Tibial nerve (tissue), 4 donors: ENCODE measurements at regions not wholly inside any gene's neighbourhood (a gene's known extent, or its start where the extent isn't known, plus 50 kb on each side); places are given as distances from the start of the nearest gene placed in this dataset.

Experiments
- DNase-seq, 2 donors: peaks; one replicate each; pipeline ENCODE4 v3.0.0-alpha.2; 2019; ENCODE audit warnings: low spot score in 2 of 2
- H3K27ac ChIP-seq, 4 donors: fragments of 200-600 bp; sonication (generic) in 3 of 4; one replicate each; pipeline ENCODE4 v1.5.1; 2017 to 2019; ENCODE audit warnings: mild to moderate bottlenecking in 1 of 4
- H3K27me3 ChIP-seq, 2 donors: fragments of 200-600 bp; sonication (generic) in 1 of 2; one replicate each; pipeline versions ENCODE4 v1.5.1 to v1.6.0; 2017 to 2019
- H3K36me3 ChIP-seq, 3 donors: fragments of 200-600 bp; sonication (generic); one replicate each; pipeline ENCODE4 v1.5.1; 2018 to 2019
- H3K4me1 ChIP-seq, 4 donors: fragments of 200-600 bp; sonication (generic) in 3 of 4; one replicate each; pipeline ENCODE4 v1.5.1; 2017 to 2019
- H3K4me3 ChIP-seq, 4 donors: fragments of 200-600 bp; sonication (generic) in 3 of 4; one replicate each; pipeline ENCODE4 v1.5.1; 2017 to 2019; ENCODE audit warnings: mild to moderate bottlenecking in 1 of 4, moderate library complexity in 1 of 4
- H3K9me3 ChIP-seq, 4 donors: fragments of 200-600 bp; sonication (generic) in 3 of 4; one replicate each; pipeline ENCODE4 v1.5.1; 2017 to 2019
- CTCF ChIP-seq, 5 experiments: fragments of 200-600 bp in 3 of 5; fragments of 450-650 bp in 2 of 5; sonication (generic) in 3 of 5; IDR thresholded peaks; one replicate each; pipeline ENCODE4 v1.5.1; 2016 to 2019; ENCODE audit warnings: antibody characterized with exemption in 5 of 5, mild to moderate bottlenecking in 3 of 5, moderate library complexity in 2 of 5
- EP300 ChIP-seq, 2 donors: sonication (generic); formaldehyde crosslinking; IDR thresholded peaks; one replicate each; pipeline ENCODE4 v1.6.1; 2017; ENCODE audit warnings: antibody characterized with exemption in 2 of 2, mild to moderate bottlenecking in 1 of 2
- POLR2A ChIP-seq, 2 donors: fragments of 450-650 bp; IDR thresholded peaks; one replicate each; pipeline ENCODE4 v1.6.1; 2017; ENCODE audit warnings: antibody characterized with exemption in 2 of 2, mild to moderate bottlenecking in 2 of 2, moderate library complexity in 2 of 2
- WGBS, 2 donors: methylation state at CpG; one replicate each; pipeline ENCODE4 v1.1.5; 2018; 5-methylcytosine and 5-hydroxymethylcytosine counted together

DNA sequence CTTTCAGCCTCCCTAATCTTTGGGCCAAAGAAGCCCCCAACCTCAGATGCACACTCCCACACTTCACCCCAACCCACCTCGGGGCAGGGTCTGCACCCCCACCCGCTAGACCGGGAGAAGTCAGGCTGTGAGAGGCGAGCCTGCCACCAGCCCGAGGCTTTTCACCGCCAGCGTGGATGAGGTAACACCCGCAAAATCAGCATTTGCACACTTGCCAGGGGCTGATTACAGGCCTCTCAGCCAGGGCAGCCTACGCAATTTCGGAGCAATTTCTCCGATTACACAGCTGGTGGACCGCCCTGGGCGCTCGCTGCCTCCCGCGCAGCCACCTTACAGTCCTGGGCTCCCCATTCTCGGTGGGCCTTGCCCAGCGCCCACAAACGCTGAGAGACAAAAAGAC is 68.5 kb downstream of the FOXD1 start:
- 31 to 40% methylated on average over 11 to 19 of the region's 19 CpGs for WGBS, 2 donors
- peaks cover 0 to 22% (median 5%) of the 10 kb centered on the region in 4 donors for H3K4me1 ChIP-seq
- H3K27me3 ChIP-seq = peaks cover 0 to 58% of the 10 kb centered on the region in 2 donors
- H3K4me3 ChIP-seq = no peak overlapping the region
- TF ChIP-seq EP300 (IDR thresholded peaks at IDR 0.05) = peak in 1 of 2 donors; percentile 18
- TF ChIP-seq POLR2A (IDR thresholded peaks at IDR 0.05) = no peak
- TF ChIP-seq CTCF (IDR thresholded peaks at IDR 0.05) = no peak
- H3K9me3 ChIP-seq = peaks cover 0 to 16% (median 7%) of the 10 kb centered on the region in 4 donors
- H3K36me3 ChIP-seq = peaks cover 0 to 2% (median 0%) of the 10 kb centered on the region in 3 donors
- no peak overlapping the region for H3K27ac ChIP-seq
- peak; percentile 23 to 34 for DNase-seq

DNA sequence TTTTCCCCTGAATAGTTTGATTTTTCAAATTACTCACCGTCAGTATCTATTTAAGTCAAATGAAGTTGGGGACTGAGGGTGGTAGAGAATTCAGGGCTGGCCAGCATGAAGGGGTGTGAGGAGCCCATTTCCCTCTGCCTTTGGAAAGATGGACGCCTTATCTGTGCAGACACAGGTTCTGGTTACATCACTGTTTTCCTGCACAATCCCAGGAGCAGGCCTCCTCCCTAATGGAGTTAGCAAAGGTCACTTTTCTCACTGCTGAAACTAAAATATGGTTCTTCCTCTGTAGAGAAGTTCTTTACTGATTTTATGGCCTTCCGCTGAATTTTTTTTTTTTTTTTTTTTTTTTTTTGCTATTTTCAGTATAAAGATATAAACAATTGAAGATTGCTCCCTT is 69.1 kb downstream of the FOXD1 start:
- Histone ChIP-seq H3K36me3 (no peaks in the 10 kb centered on the region), H3K27ac (no peak overlapping the region), H3K9me3 (peaks cover 0 to 10% (median 4%) of the 10 kb centered on the region in 4 donors), H3K4me3 (no peak overlapping the region), H3K4me1 (peaks cover 0 to 22% (median 5%) of the 10 kb centered on the region in 4 donors), H3K27me3 (peaks cover 0 to 58% of the 10 kb centered on the region in 2 donors)
- DNase-seq = no peak
- no peak for TF ChIP-seq CTCF (IDR thresholded peaks at IDR 0.05)
- TF ChIP-seq POLR2A (IDR thresholded peaks at IDR 0.05) = no peak
- no peak for TF ChIP-seq EP300 (IDR thresholded peaks at IDR 0.05)
- WGBS, 2 donors = 71 to 74% methylated on average over 3 of the region's 3 CpGs

- peaks cover 0 to 22% (median 5%) of the 10 kb centered on the region in 4 donors for H3K4me1 ChIP-seq
- 94 to 100% methylated on average over 1 of the region's 1 CpG for WGBS, 2 donors
- H3K36me3 ChIP-seq = no peaks in the 10 kb centered on the region
- peaks cover 0 to 5% (median under 1%) of the 10 kb centered on the region in 4 donors for H3K9me3 ChIP-seq
- no peak overlapping the region for H3K27ac ChIP-seq
- no peak overlapping the region for H3K4me3 ChIP-seq
- DNase-seq = no peak
- H3K27me3 ChIP-seq = peaks cover 0 to 58% of the 10 kb centered on the region in 2 donors
- TF ChIP-seq CTCF (IDR thresholded peaks at IDR 0.05) (no peak), EP300 (IDR thresholded peaks at IDR 0.05) (no peak), POLR2A (IDR thresholded peaks at IDR 0.05) (no peak)
These were observed 69.8 kb downstream of the FOXD1 start for GRCh38 chr5:73378765-73379164.

DNA sequence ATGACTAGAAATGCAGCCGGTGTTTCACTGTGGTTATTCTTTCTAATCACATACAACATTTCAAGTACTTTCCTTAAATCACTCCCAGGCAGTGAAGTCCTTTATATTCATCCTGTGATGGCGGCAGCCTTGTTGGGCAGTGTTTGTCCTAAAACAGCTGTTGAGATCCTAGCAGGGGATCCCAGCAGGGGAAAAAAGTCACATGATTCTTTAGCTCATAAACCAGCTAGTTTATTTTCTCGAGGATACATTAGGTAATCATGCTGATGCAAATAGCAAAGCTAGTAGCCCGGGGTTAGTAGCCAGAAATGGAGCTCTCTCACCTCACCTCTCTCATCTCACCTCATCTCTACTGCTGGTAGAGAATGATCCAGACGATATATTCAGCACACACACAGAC is 70.5 kb downstream of the FOXD1 start:
- H3K27ac ChIP-seq = no peak overlapping the region
- H3K27me3 ChIP-seq = peaks cover 0 to 53% of the 10 kb centered on the region in 2 donors
- 34 to 36% methylated on average over 5 of the region's 5 CpGs for WGBS, 2 donors
- H3K36me3 ChIP-seq = no peaks in the 10 kb centered on the region
- H3K4me3 ChIP-seq = no peak overlapping the region
- H3K4me1 ChIP-seq = peaks cover 0 to 22% (median 5%) of the 10 kb centered on the region in 4 donors
- no peak for DNase-seq
- TF ChIP-seq POLR2A (IDR thresholded peaks at IDR 0.05) (no peak), CTCF (IDR thresholded peaks at IDR 0.05) (no peak), EP300 (IDR thresholded peaks at IDR 0.05) (no peak)
- no peaks in the 10 kb centered on the region for H3K9me3 ChIP-seq

DNA sequence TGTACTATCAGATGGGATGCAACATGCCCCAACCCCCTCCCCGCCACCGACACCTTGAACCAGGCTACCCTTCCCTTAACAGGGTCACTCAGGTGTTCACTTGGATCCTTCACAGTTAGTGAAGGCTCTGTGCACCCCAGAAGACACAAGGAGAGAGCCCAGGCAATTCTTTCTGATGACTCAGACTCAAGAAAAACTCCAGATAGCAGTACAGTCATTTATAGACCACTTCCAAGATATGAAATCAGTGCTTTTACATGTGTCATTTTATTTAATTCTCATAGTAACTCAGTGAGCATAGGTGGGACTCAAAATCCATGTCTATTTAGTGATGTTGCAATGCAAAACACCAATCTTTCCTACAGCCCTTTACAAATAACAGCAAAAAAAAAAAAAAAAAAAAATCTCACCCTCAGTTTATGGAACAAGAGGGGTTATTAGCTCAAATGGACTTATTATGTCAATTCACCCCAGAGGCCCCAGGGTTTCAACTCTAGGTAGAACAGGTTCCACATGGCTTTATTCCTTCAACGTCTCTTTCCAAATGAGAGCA is 71.9 kb downstream of the FOXD1 start:
- TF ChIP-seq POLR2A (IDR thresholded peaks at IDR 0.05) = no peak
- no peak for TF ChIP-seq CTCF (IDR thresholded peaks at IDR 0.05)
- TF ChIP-seq EP300 (IDR thresholded peaks at IDR 0.05) = no peak
- Histone ChIP-seq H3K36me3 (no peaks in the 10 kb centered on the region), H3K9me3 (no peaks in the 10 kb centered on the region), H3K27me3 (peaks cover 0 to 39% of the 10 kb centered on the region in 2 donors), H3K4me3 (no peak overlapping the region), H3K27ac (no peak overlapping the region), H3K4me1 (peaks cover 0 to 15% (median 2%) of the 10 kb centered on the region in 4 donors)
- no peak for DNase-seq
- 71 to 78% methylated on average over 3 of the region's 3 CpGs for WGBS, 2 donors
